ENCODE measurements at regions not wholly inside any gene's neighbourhood (a gene's known extent, or its start where the extent isn't known, plus 50 kb on each side); places are given as distances from the start of the nearest gene placed in this dataset.
"Not testable (repeated sequence)": the region's sequence is repeated elsewhere in the genome, so short reads cannot be mapped to it uniquely, and the experiment has no call there.

- DNase-seq = no peak
- intact Hi-C loops (cut with DNase I, micrococcal nuclease) = no loop called here
- ATAC-seq = no peak
These were observed 548.9 kb downstream of the FRK start for GRCh38 chr6:115511771-115512170.

- intact Hi-C loops (cut with DNase I, micrococcal nuclease); DNase-seq; ATAC-seq: not testable (repeated sequence)
These were observed 558.3 kb downstream of the FRK start for GRCh38 chr6:115502432-115502831.

- intact Hi-C loops (cut with DNase I, micrococcal nuclease) = no loop called here
- DNase-seq = no peak
- ATAC-seq = no peak
These were observed 565.5 kb downstream of the FRK start for GRCh38 chr6:115495184-115495583.

GRCh38 chr6:115487331-115487730 lies 573.4 kb downstream of the FRK start:
- intact Hi-C loops (cut with DNase I, micrococcal nuclease) = no loop called here
- DNase-seq (no peak), ATAC-seq (no peak)

GRCh38 chr6:115485400-115485799 lies 575.3 kb downstream of the FRK start:
- no peak for DNase-seq
- ATAC-seq = no peak
- intact Hi-C loops (cut with DNase I, micrococcal nuclease) = no loop called here

- intact Hi-C loops (cut with DNase I, micrococcal nuclease); ATAC-seq; DNase-seq: not testable (repeated sequence)
These were observed 580.1 kb downstream of the FRK start for GRCh38 chr6:115480543-115480942.

- ATAC-seq (no peak), DNase-seq (no peak)
- intact Hi-C loops (cut with DNase I, micrococcal nuclease) = no loop called here
These were observed 586.1 kb downstream of the FRK start for GRCh38 chr6:115474443-115475041.

- intact Hi-C loops (cut with DNase I, micrococcal nuclease) = no loop called here
These were observed 592.3 kb downstream of the FRK start for GRCh38 chr6:115468272-115469005.

GRCh38 chr6:115467726-115468125 lies 593.0 kb downstream of the FRK start:
- DNase-seq (no peak), ATAC-seq (no peak)
- intact Hi-C loops (cut with DNase I, micrococcal nuclease) = no loop called here

More at GRCh38 chr6:115468272-115469005, 592.3 kb downstream of the FRK start:
- ATAC-seq (no peak), DNase-seq (no peak)

GRCh38 chr6:115460913-115461312 lies 599.8 kb downstream of the FRK start:
- DNase-seq (no peak), ATAC-seq (no peak)

GRCh38 chr6:115456848-115457247 lies 603.8 kb downstream of the FRK start:
- intact Hi-C loops (cut with DNase I, micrococcal nuclease) = no loop called here
- DNase-seq (no peak), ATAC-seq (no peak)

More at GRCh38 chr6:115460913-115461312, 599.8 kb downstream of the FRK start:
- intact Hi-C loops (cut with DNase I, micrococcal nuclease) = no loop called here

GRCh38 chr6:115443825-115444478 lies 616.7 kb downstream of the FRK start:
- ATAC-seq (no peak), DNase-seq (no peak)
- intact Hi-C loops (cut with DNase I, micrococcal nuclease) = no loop called here

GRCh38 chr6:115442323-115442722 lies 618.4 kb downstream of the FRK start:
- ATAC-seq = no peak
- DNase-seq = no peak
- intact Hi-C loops (cut with DNase I, micrococcal nuclease) = no loop called here

- intact Hi-C loops (cut with DNase I, micrococcal nuclease) = no loop called here
- ATAC-seq = no peak
- DNase-seq = no peak
These were observed 619.0 kb downstream of the FRK start for GRCh38 chr6:115441651-115442050.

- intact Hi-C loops (cut with DNase I, micrococcal nuclease) = no loop called here
- DNase-seq (no peak), ATAC-seq (no peak)
These were observed 645.3 kb downstream of the FRK start for GRCh38 chr6:115415378-115415777.

GRCh38 chr6:115414916-115415315 lies 645.8 kb downstream of the FRK start:
- intact Hi-C loops (cut with DNase I, micrococcal nuclease); DNase-seq; ATAC-seq: not testable (repeated sequence)

- ATAC-seq = no peak
- intact Hi-C loops (cut with DNase I, micrococcal nuclease) = no loop called here
- DNase-seq = no peak
These were observed 648.9 kb downstream of the FRK start for GRCh38 chr6:115411756-115412155.

- intact Hi-C loops (cut with DNase I, micrococcal nuclease) = no loop called here
- DNase-seq (no peak), ATAC-seq (no peak)
These were observed 656.2 kb downstream of the FRK start for GRCh38 chr6:115404446-115404845.

GRCh38 chr6:115398607-115399006 lies 662.1 kb downstream of the FRK start:
- intact Hi-C loops (cut with DNase I, micrococcal nuclease) = no loop called here
- DNase-seq (no peak), ATAC-seq (no peak)

All from left colon (tissue), 2 donors.